Epithelial cell of esophagus (primary cell): ENCODE measurements at regions not wholly inside any gene's neighbourhood (a gene's known extent, or its start where the extent isn't known, plus 50 kb on each side); places are given as distances from the start of the nearest gene placed in this dataset.

Source experiments
- DNase-seq: peaks from one replicate; pipeline ENCODE4 v3.0.0; 2010; ENCODE audit warnings: low read depth
- H3K4me3 ChIP-seq: 2 replicates; pipeline ENCODE4 v1.5.1; 2011; ENCODE audit warnings: mild to moderate bottlenecking, low read length, control low read depth
- CTCF ChIP-seq: IDR thresholded peaks from 2 replicates; pipeline ENCODE4 v1.5.1; 2011; ENCODE audit warnings: low read depth, mild to moderate bottlenecking, low read length, control low read depth, inconsistent platforms; ENCODE audit not compliant: insufficient read depth; ENCODE audit errors: missing control alignments

GRCh38 chrX:1725472-1725871 lies 110.6 kb downstream of the ASMT start:
- no peak for TF ChIP-seq CTCF
- H3K4me3 ChIP-seq: no peak overlapping the region
- no peak for DNase-seq

GRCh38 chrX:1727531-1728027 lies 112.7 kb downstream of the ASMT start:
- H3K4me3 ChIP-seq: no peak overlapping the region
- no peak for TF ChIP-seq CTCF
- DNase-seq: peak; percentile 60

- TF ChIP-seq CTCF: no peak
- no peak for DNase-seq
- no peak overlapping the region for H3K4me3 ChIP-seq
Measured at GRCh38 chrX:1734806-1735205, 119.9 kb downstream of the ASMT start.

GRCh38 chrX:1741816-1742394 lies 127.0 kb downstream of the ASMT start:
- TF ChIP-seq CTCF: no peak
- no peak overlapping the region for H3K4me3 ChIP-seq
- DNase-seq: no peak

GRCh38 chrX:1743105-1743504 lies 128.2 kb downstream of the ASMT start:
- no peak overlapping the region for H3K4me3 ChIP-seq
- TF ChIP-seq CTCF: no peak
- DNase-seq: no peak

- no peak for DNase-seq
- no peak overlapping the region for H3K4me3 ChIP-seq
- TF ChIP-seq CTCF: no peak
Measured at GRCh38 chrX:1743663-1744062, 128.8 kb downstream of the ASMT start.

GRCh38 chrX:1748408-1748807 lies 133.5 kb downstream of the ASMT start:
- H3K4me3 ChIP-seq: no peak overlapping the region
- TF ChIP-seq CTCF: no peak
- DNase-seq: no peak
